HG03439 (cell line): ENCODE measurements at regions not wholly inside any gene's neighbourhood (a gene's known extent, or its start where the extent isn't known, plus 50 kb on each side); places are given as distances from the start of the nearest gene placed in this dataset.

ENCODE experiments used
- ATAC-seq: cut with Tn5 transposase; IDR thresholded peaks from one replicate; pipeline ENCODE4 v1.9.1; 2021; ENCODE audit warnings: mild to moderate bottlenecking, moderate library complexity; ENCODE audit not compliant: unreplicated experiment

GRCh38 chr4:159003420-159004253 lies 99.2 kb upstream of the RAPGEF2 start:
- ATAC-seq: no peak

- no peak for ATAC-seq
These were observed 96.7 kb upstream of the RAPGEF2 start for GRCh38 chr4:159006202-159006601.

- ATAC-seq: no peak
These were observed 94.2 kb upstream of the RAPGEF2 start for GRCh38 chr4:159008671-159009070.

GRCh38 chr4:159009521-159009920 lies 93.4 kb upstream of the RAPGEF2 start:
- ATAC-seq: no peak

GRCh38 chr4:159010100-159010499 lies 92.8 kb upstream of the RAPGEF2 start:
- ATAC-seq: no peak

GRCh38 chr4:159010563-159011260 lies 92.2 kb upstream of the RAPGEF2 start:
- ATAC-seq: no peak

GRCh38 chr4:159012381-159012780 lies 90.5 kb upstream of the RAPGEF2 start:
- ATAC-seq: no peak

GRCh38 chr4:159013692-159014091 lies 89.2 kb upstream of the RAPGEF2 start:
- no peak for ATAC-seq

- ATAC-seq: no peak
These were observed 88.0 kb upstream of the RAPGEF2 start for GRCh38 chr4:159014859-159015258.

- no peak for ATAC-seq
These were observed 87.0 kb upstream of the RAPGEF2 start for GRCh38 chr4:159015841-159016240.

- no peak for ATAC-seq
These were observed 86.3 kb upstream of the RAPGEF2 start for GRCh38 chr4:159016593-159017024.

- peak; percentile 42 for ATAC-seq
These were observed 85.4 kb upstream of the RAPGEF2 start for GRCh38 chr4:159017323-159018026.

- ATAC-seq: peak; percentile 92
These were observed 84.7 kb upstream of the RAPGEF2 start for GRCh38 chr4:159018062-159018629.

GRCh38 chr4:159019356-159019755 lies 83.5 kb upstream of the RAPGEF2 start:
- ATAC-seq: no peak

GRCh38 chr4:159021597-159022385 lies 81.1 kb upstream of the RAPGEF2 start:
- no peak for ATAC-seq

- ATAC-seq: no peak
These were observed 79.1 kb upstream of the RAPGEF2 start for GRCh38 chr4:159023741-159024140.

- no peak for ATAC-seq
These were observed 78.6 kb upstream of the RAPGEF2 start for GRCh38 chr4:159024266-159024665.

GRCh38 chr4:159024828-159025227 lies 78.1 kb upstream of the RAPGEF2 start:
- no peak for ATAC-seq

GRCh38 chr4:159026329-159026728 lies 76.5 kb upstream of the RAPGEF2 start:
- ATAC-seq: no peak

- peak; percentile 78 for ATAC-seq
These were observed 75.3 kb upstream of the RAPGEF2 start for GRCh38 chr4:159027535-159027934.
